Keratinocyte (primary cell): ENCODE measurements at regions not wholly inside any gene's neighbourhood (a gene's known extent, or its start where the extent isn't known, plus 50 kb on each side); places are given as distances from the start of the nearest gene placed in this dataset.

Experiments
- DNase-seq: peaks from one replicate; pipeline ENCODE4 v3.0.0-alpha.2; 2011; ENCODE audit warnings: low read depth, missing footprints, low spot score
- FAIRE-seq: peaks from 2 replicates; lab custom pipeline; 2011; peaks lifted over from hg19 to GRCh38; lab: Jason Lieb, UNC
- H2AFZ ChIP-seq: 2 replicates; pipeline ENCODE4 v1.6.0; 2012; ENCODE audit warnings: low read length, control low read depth, inconsistent platforms; ENCODE audit not compliant: control insufficient read depth
- H3K27ac ChIP-seq: 2 replicates; pipeline ENCODE4 v1.5.1; 2011; ENCODE audit warnings: low read length; ENCODE audit not compliant: control insufficient read depth, insufficient read depth
- H3K27me3 ChIP-seq: 3 replicates; pipeline ENCODE4 v1.6.0; 2011; ENCODE audit warnings: low read length; ENCODE audit not compliant: control insufficient read depth, insufficient read depth; ENCODE audit errors: extremely low read depth
- H3K36me3 ChIP-seq, 2 experiments: 2 replicates in 1 of 2; 3 replicates in 1 of 2; pipeline ENCODE4 v1.5.1; 2011; ENCODE audit warnings: low read length in 2 of 2, mild to moderate bottlenecking in 1 of 2; ENCODE audit not compliant: control insufficient read depth in 2 of 2, insufficient read depth in 2 of 2; ENCODE audit errors: extremely low read depth in 1 of 2
- H3K4me1 ChIP-seq: 3 replicates; pipeline ENCODE4 v1.5.1; 2011; ENCODE audit warnings: low read length; ENCODE audit not compliant: control insufficient read depth, insufficient read depth; ENCODE audit errors: extremely low read depth
- H3K4me2 ChIP-seq: 3 replicates; pipeline ENCODE4 v1.6.0; 2011; ENCODE audit warnings: low read depth, low read length; ENCODE audit not compliant: control insufficient read depth, insufficient read depth; ENCODE audit errors: extremely low read depth
- H3K4me3 ChIP-seq, 3 experiments: fragments of 200-600 bp in 1 of 3; sonication (generic) in 1 of 3; 2 replicates in 2 of 3; 3 replicates in 1 of 3; pipeline ENCODE4 v1.5.1; 2011 to 2016; ENCODE audit warnings: low read length in 3 of 3, mild to moderate bottlenecking in 3 of 3, control low read depth in 2 of 3, inconsistent platforms in 1 of 3, low read depth in 1 of 3, mixed read lengths in 1 of 3, mixed run types in 1 of 3, moderate library complexity in 1 of 3; ENCODE audit not compliant: control insufficient read depth in 2 of 3, insufficient read depth in 2 of 3; ENCODE audit errors: extremely low read depth in 1 of 3
- H3K79me2 ChIP-seq: 2 replicates; pipeline ENCODE4 v1.6.0; 2012; ENCODE audit warnings: low read length; ENCODE audit not compliant: control insufficient read depth, insufficient read depth
- H3K9ac ChIP-seq: 3 replicates; pipeline ENCODE4 v1.6.0; 2011; ENCODE audit warnings: low read length; ENCODE audit not compliant: control insufficient read depth, insufficient read depth; ENCODE audit errors: extremely low read depth
- H3K9me1 ChIP-seq: 3 replicates; pipeline ENCODE4 v1.6.0; 2011; ENCODE audit warnings: low read length; ENCODE audit not compliant: control insufficient read depth, insufficient read depth; ENCODE audit errors: extremely low read depth
- H3K9me3 ChIP-seq: 2 replicates; pipeline ENCODE4 v1.5.1; 2012; ENCODE audit warnings: low read depth, low read length; ENCODE audit not compliant: control insufficient read depth
- H4K20me1 ChIP-seq: 3 replicates; pipeline ENCODE4 v1.6.0; 2011; ENCODE audit warnings: low read length; ENCODE audit not compliant: control insufficient read depth, insufficient read depth; ENCODE audit errors: extremely low read depth
- EZH2 ChIP-seq: IDR thresholded peaks from one replicate; pipeline ENCODE4 v1.6.1; 2012; ENCODE audit warnings: inconsistent platforms, mild to moderate bottlenecking, low read length, moderate library complexity
- dilution Hi-C: fragments of 300-500 bp; cut with MboI; formaldehyde crosslinking; loops from one replicate; pipeline ENCODE4 v1.7.0; 2020; ENCODE audit warnings: low sequenced_read_pairs; ENCODE audit not compliant: extremely low pct_ligation_motif_present
- TF ChIP-seq, protein P1 (sequence below), 3 experiments: IDR thresholded peaks in 1 of 3; conservative IDR thresholded peaks in 1 of 3; optimal IDR thresholded peaks in 1 of 3; 2 replicates in 2 of 3; 3 replicates in 1 of 3; pipeline versions ENCODE3 to v1.5.1; 2011; ENCODE audit warnings: low read length in 3 of 3, mild to moderate bottlenecking in 3 of 3, moderate library complexity in 2 of 3, control low read depth in 1 of 3, inconsistent platforms in 1 of 3; ENCODE audit not compliant: insufficient read depth in 2 of 3; ENCODE audit errors: extremely low read depth in 1 of 3

DNA sequence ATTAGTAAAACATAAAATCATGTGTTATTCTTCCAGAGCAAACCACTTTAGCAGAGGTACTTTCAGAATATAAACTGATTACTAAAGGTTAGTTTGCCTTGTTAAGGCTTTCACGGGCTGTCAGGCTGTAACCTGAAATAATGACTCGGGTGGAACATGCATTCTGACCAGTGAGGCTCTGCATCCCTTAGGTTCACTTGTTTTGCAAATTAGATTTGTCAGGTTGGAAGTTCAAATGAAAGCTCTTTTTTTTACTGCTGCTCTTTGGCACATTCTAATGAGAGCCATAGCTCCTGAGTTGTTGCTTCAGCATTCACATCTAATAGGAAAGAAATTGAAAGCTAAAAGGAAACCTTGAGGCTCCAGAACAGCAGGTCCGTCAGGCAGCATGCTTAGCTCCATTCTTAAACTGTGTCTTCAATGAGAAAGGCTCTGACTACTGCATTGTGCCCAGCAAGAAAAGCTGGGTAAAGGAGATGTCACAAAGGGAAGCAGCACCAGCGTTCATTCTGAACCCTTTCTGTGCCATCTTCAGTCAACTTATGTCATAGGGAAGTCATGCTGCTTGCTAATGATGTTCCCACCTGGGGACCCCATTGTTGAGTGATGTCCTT, 445.5 kb upstream of the FBXO33 start:
- H3K9me1 ChIP-seq: no peaks in the 10 kb centered on the region
- H3K4me3 ChIP-seq: no peak overlapping the region
- no peak for DNase-seq
- H2AFZ ChIP-seq: no peak overlapping the region
- no peaks in the 10 kb centered on the region for H4K20me1 ChIP-seq
- no peak overlapping the region for H3K27ac ChIP-seq
- H3K36me3 ChIP-seq: no peaks in the 10 kb centered on the region
- no peaks in the 10 kb centered on the region for H3K79me2 ChIP-seq
- dilution Hi-C loops: no loop called here
- H3K9ac ChIP-seq: no peak overlapping the region
- TF ChIP-seq, protein P1, sequence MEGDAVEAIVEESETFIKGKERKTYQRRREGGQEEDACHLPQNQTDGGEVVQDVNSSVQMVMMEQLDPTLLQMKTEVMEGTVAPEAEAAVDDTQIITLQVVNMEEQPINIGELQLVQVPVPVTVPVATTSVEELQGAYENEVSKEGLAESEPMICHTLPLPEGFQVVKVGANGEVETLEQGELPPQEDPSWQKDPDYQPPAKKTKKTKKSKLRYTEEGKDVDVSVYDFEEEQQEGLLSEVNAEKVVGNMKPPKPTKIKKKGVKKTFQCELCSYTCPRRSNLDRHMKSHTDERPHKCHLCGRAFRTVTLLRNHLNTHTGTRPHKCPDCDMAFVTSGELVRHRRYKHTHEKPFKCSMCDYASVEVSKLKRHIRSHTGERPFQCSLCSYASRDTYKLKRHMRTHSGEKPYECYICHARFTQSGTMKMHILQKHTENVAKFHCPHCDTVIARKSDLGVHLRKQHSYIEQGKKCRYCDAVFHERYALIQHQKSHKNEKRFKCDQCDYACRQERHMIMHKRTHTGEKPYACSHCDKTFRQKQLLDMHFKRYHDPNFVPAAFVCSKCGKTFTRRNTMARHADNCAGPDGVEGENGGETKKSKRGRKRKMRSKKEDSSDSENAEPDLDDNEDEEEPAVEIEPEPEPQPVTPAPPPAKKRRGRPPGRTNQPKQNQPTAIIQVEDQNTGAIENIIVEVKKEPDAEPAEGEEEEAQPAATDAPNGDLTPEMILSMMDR (optimal IDR thresholded peaks at IDR 0.05 in 1 of 3, IDR thresholded peaks at IDR 0.05 in 1 of 3, conservative IDR thresholded peaks at IDR 0.05 in 1 of 3; ENCODE audit: extremely low read depth in 1 of 3, insufficient read depth in 2 of 3, low read length in 3 of 3): no peak
- no peak for TF ChIP-seq EZH2
- no peak for FAIRE-seq
- H3K9me3 ChIP-seq: no peaks in the 10 kb centered on the region
- no peak overlapping the region for H3K4me2 ChIP-seq
- H3K4me1 ChIP-seq: no peaks in the 10 kb centered on the region
- no peaks in the 10 kb centered on the region for H3K27me3 ChIP-seq

DNA sequence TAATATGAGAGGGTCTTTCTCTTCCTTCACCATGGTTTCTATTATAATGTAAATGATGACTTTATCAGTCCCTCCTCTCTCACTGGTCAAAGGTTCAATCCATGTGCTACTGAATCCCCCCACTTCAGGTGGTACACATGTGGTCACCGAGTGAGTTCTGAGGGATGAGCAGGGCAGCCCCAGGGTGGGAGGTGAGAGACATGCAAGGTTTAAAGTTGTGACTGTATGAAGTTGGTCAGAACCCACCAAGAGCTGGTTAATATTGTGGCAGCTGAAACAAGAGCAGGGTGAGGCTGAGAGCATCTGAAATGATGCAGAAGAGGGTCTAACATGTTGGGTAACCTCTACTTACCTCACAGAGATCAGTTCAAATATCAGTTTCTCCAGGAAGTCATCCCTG, 444.7 kb upstream of the FBXO33 start:
- H3K9me3 ChIP-seq: no peaks in the 10 kb centered on the region
- no peaks in the 10 kb centered on the region for H3K9me1 ChIP-seq
- TF ChIP-seq, protein P1 (optimal IDR thresholded peaks at IDR 0.05 in 1 of 3, IDR thresholded peaks at IDR 0.05 in 1 of 3, conservative IDR thresholded peaks at IDR 0.05 in 1 of 3; ENCODE audit: extremely low read depth in 1 of 3, insufficient read depth in 2 of 3, low read length in 3 of 3): no peak
- no peak for TF ChIP-seq EZH2
- dilution Hi-C loops: no loop called here
- no peaks in the 10 kb centered on the region for H3K36me3 ChIP-seq
- H3K4me3 ChIP-seq: no peak overlapping the region
- no peaks in the 10 kb centered on the region for H3K4me1 ChIP-seq
- DNase-seq (no peak), FAIRE-seq (no peak)
- H2AFZ ChIP-seq: no peak overlapping the region
- no peaks in the 10 kb centered on the region for H3K27me3 ChIP-seq
- no peaks in the 10 kb centered on the region for H3K79me2 ChIP-seq
- no peaks in the 10 kb centered on the region for H4K20me1 ChIP-seq
- no peak overlapping the region for H3K27ac ChIP-seq
- no peak overlapping the region for H3K9ac ChIP-seq
- H3K4me2 ChIP-seq: no peak overlapping the region
